ENCODE measurements at regions not wholly inside any gene's neighbourhood (a gene's known extent, or its start where the extent isn't known, plus 50 kb on each side); places are given as distances from the start of the nearest gene placed in this dataset.

- TF ChIP-seq CTCF (IDR thresholded peaks at IDR 0.05) (no peak), POLR2A (IDR thresholded peaks at IDR 0.05) (no peak)
Observed at GRCh38 chr14:54088271-54088670, 131.6 kb upstream of the BMP4 start.

Data from right lobe of liver (tissue), 4 donors.